Sigmoid colon (tissue), 6 donors: ENCODE measurements at regions not wholly inside any gene's neighbourhood (a gene's known extent, or its start where the extent isn't known, plus 50 kb on each side); places are given as distances from the start of the nearest gene placed in this dataset.
"Not testable (repeated sequence)": the region's sequence is repeated elsewhere in the genome, so short reads cannot be mapped to it uniquely, and the experiment has no call there.

Experiments
- DNase-seq: peaks from one replicate; pipeline ENCODE4 v3.0.0-alpha.2; 2019
- H3K27ac ChIP-seq, 4 donors: fragments of 200-600 bp; sonication (generic); one replicate each; pipeline ENCODE4 v1.5.1; 2016 to 2019; ENCODE audit warnings: mild to moderate bottlenecking in 1 of 4
- H3K27me3 ChIP-seq, 3 donors: fragments of 200-600 bp; sonication (generic); one replicate each; pipeline ENCODE4 v1.5.1; 2019; ENCODE audit warnings: mild to moderate bottlenecking in 1 of 3
- H3K36me3 ChIP-seq, 4 donors: fragments of 200-600 bp; sonication (generic); one replicate each; pipeline ENCODE4 v1.5.1; 2016 to 2019
- H3K4me1 ChIP-seq, 4 donors: fragments of 200-600 bp; sonication (generic); one replicate each; pipeline ENCODE4 v1.5.1; 2017 to 2019
- H3K4me3 ChIP-seq, 4 donors: fragments of 200-600 bp; sonication (generic); one replicate each; pipeline ENCODE4 v1.5.1; 2017 to 2019; ENCODE audit warnings: mild to moderate bottlenecking in 2 of 4, moderate library complexity in 1 of 4
- H3K9me3 ChIP-seq, 4 donors: fragments of 200-600 bp in 3 of 4; sonication (generic) in 3 of 4; one replicate each; pipeline versions ENCODE4 v1.5.1 to v1.6.1; 2013 to 2019
- CTCF ChIP-seq, 4 experiments: fragments of 450-650 bp in 3 of 4; fragments of 200-600 bp in 1 of 4; IDR thresholded peaks; one replicate each; pipeline ENCODE4 v1.5.1; 2016 to 2019; ENCODE audit warnings: antibody characterized with exemption in 4 of 4, mild to moderate bottlenecking in 3 of 4, moderate library complexity in 2 of 4
- EP300 ChIP-seq, 4 donors: sonication (generic); formaldehyde crosslinking; IDR thresholded peaks; one replicate each; pipeline ENCODE4 v1.6.1; 2017; ENCODE audit warnings: antibody characterized with exemption in 4 of 4
- POLR2A ChIP-seq, 2 donors: fragments of 450-650 bp; IDR thresholded peaks; one replicate each; pipeline ENCODE4 v1.6.1; 2016; ENCODE audit warnings: antibody characterized with exemption in 2 of 2, mild to moderate bottlenecking in 2 of 2, moderate library complexity in 2 of 2
- POLR2AphosphoS5 ChIP-seq, 4 donors: sonication (generic); formaldehyde crosslinking; IDR thresholded peaks; one replicate each; pipeline ENCODE4 v1.6.1; 2017; ENCODE audit warnings: antibody characterized with exemption in 4 of 4
- WGBS, 2 donors: extraction: QIAGEN DNeasy Blood & Tissue Kit; methylation state at CpG; one replicate each; pipeline ENCODE4 v1.1.7; 2013; 5-methylcytosine and 5-hydroxymethylcytosine counted together
- intact Hi-C: fragments of 100-400 bp; cut with DNase I; formaldehyde crosslinking; loops from one replicate; pipeline ENCODE4 v1.15.1; 2023
- donor health status: healthy with polysubstance abuse.
- donor health status: healthy.

- 87 to 89% methylated on average over 3 of the region's 3 CpGs for WGBS, 2 donors
- H3K4me1 ChIP-seq = no peaks in the 10 kb centered on the region
- no peak for DNase-seq
- TF ChIP-seq EP300 (IDR thresholded peaks at IDR 0.05) (no peak), POLR2A (IDR thresholded peaks at IDR 0.05) (no peak), CTCF (IDR thresholded peaks at IDR 0.05) (no peak), POLR2AphosphoS5 (IDR thresholded peaks at IDR 0.05) (no peak)
- no peak overlapping the region for H3K4me3 ChIP-seq
- H3K36me3 ChIP-seq = no peaks in the 10 kb centered on the region
- intact Hi-C loops = no loop called here
- no peaks in the 10 kb centered on the region for H3K27me3 ChIP-seq
- H3K9me3 ChIP-seq = peaks cover 0 to 3% (median 0%) of the 10 kb centered on the region in 4 donors
- no peak overlapping the region for H3K27ac ChIP-seq
Observed at GRCh38 chr4:119955256-119955655, 111.4 kb downstream of the MAD2L1 start.

GRCh38 chr4:119954487-119954886 lies 112.2 kb downstream of the MAD2L1 start:
- H3K4me1 ChIP-seq, intact Hi-C loops, H3K4me3 ChIP-seq, H3K27ac ChIP-seq, DNase-seq, H3K27me3 ChIP-seq, H3K36me3 ChIP-seq, H3K9me3 ChIP-seq: not testable (repeated sequence)
- WGBS, 2 donors = 97% methylated on average over 18 of the region's 18 CpGs

GRCh38 chr4:119946359-119946758 lies 120.3 kb downstream of the MAD2L1 start:
- DNase-seq = no peak
- Histone ChIP-seq H3K27ac (no peak overlapping the region), H3K4me3 (no peak overlapping the region), H3K9me3 (no peaks in the 10 kb centered on the region), H3K36me3 (no peaks in the 10 kb centered on the region), H3K4me1 (no peaks in the 10 kb centered on the region), H3K27me3 (no peaks in the 10 kb centered on the region)
- intact Hi-C loops = no loop called here
- TF ChIP-seq CTCF (IDR thresholded peaks at IDR 0.05) = no peak
- TF ChIP-seq EP300 (IDR thresholded peaks at IDR 0.05) = no peak
- no peak for TF ChIP-seq POLR2AphosphoS5 (IDR thresholded peaks at IDR 0.05)
- TF ChIP-seq POLR2A (IDR thresholded peaks at IDR 0.05) = no peak
- 73 to 78% methylated on average over 5 of the region's 5 CpGs for WGBS, 2 donors

GRCh38 chr4:119942806-119943205 lies 123.8 kb downstream of the MAD2L1 start:
- H3K4me3 ChIP-seq = no peak overlapping the region
- DNase-seq = no peak
- intact Hi-C loops = no loop called here
- WGBS, 2 donors = 85 to 86% methylated on average over 1 of the region's 1 CpG
- H3K27me3 ChIP-seq = no peaks in the 10 kb centered on the region
- H3K36me3 ChIP-seq = no peaks in the 10 kb centered on the region
- no peak overlapping the region for H3K27ac ChIP-seq
- H3K9me3 ChIP-seq = no peaks in the 10 kb centered on the region
- peaks cover 0 to 8% (median 3%) of the 10 kb centered on the region in 4 donors for H3K4me1 ChIP-seq
- no peak for TF ChIP-seq POLR2A (IDR thresholded peaks at IDR 0.05)
- no peak for TF ChIP-seq EP300 (IDR thresholded peaks at IDR 0.05)

- intact Hi-C loops = no loop called here
- H3K4me1 ChIP-seq = peaks cover 0 to 8% (median 3%) of the 10 kb centered on the region in 4 donors
- DNase-seq = no peak
- H3K27ac ChIP-seq = no peak overlapping the region
- H3K9me3 ChIP-seq = no peaks in the 10 kb centered on the region
- H3K27me3 ChIP-seq = no peaks in the 10 kb centered on the region
- no peak for TF ChIP-seq CTCF (IDR thresholded peaks at IDR 0.05)
- no peak for TF ChIP-seq POLR2A (IDR thresholded peaks at IDR 0.05)
- no peak for TF ChIP-seq EP300 (IDR thresholded peaks at IDR 0.05)
- no peak for TF ChIP-seq POLR2AphosphoS5 (IDR thresholded peaks at IDR 0.05)
- no peaks in the 10 kb centered on the region for H3K36me3 ChIP-seq
- no peak overlapping the region for H3K4me3 ChIP-seq
- WGBS, 2 donors = 86 to 87% methylated on average over 1 of the region's 1 CpG
Observed at GRCh38 chr4:119940557-119940956, 126.1 kb downstream of the MAD2L1 start.
